ENCODE measurements at regions not wholly inside any gene's neighbourhood (a gene's known extent, or its start where the extent isn't known, plus 50 kb on each side); places are given as distances from the start of the nearest gene placed in this dataset.

GRCh38 chr2:187058198-187058597 is 209.2 kb upstream of the ZSWIM2 start:
- no peak for TF ChIP-seq EZH2 (IDR thresholded peaks at IDR 0.05; ENCODE audit: low read length)
- TF ChIP-seq, protein P1, sequence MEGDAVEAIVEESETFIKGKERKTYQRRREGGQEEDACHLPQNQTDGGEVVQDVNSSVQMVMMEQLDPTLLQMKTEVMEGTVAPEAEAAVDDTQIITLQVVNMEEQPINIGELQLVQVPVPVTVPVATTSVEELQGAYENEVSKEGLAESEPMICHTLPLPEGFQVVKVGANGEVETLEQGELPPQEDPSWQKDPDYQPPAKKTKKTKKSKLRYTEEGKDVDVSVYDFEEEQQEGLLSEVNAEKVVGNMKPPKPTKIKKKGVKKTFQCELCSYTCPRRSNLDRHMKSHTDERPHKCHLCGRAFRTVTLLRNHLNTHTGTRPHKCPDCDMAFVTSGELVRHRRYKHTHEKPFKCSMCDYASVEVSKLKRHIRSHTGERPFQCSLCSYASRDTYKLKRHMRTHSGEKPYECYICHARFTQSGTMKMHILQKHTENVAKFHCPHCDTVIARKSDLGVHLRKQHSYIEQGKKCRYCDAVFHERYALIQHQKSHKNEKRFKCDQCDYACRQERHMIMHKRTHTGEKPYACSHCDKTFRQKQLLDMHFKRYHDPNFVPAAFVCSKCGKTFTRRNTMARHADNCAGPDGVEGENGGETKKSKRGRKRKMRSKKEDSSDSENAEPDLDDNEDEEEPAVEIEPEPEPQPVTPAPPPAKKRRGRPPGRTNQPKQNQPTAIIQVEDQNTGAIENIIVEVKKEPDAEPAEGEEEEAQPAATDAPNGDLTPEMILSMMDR (optimal IDR thresholded peaks at IDR 0.05 in 1 of 3, IDR thresholded peaks at IDR 0.05 in 1 of 3, conservative IDR thresholded peaks at IDR 0.05 in 1 of 3; ENCODE audit: extremely low read depth in 1 of 3, insufficient read depth in 2 of 3, low read length in 3 of 3) = no peak

Data from keratinocyte (primary cell).